ENCODE measurements at regions not wholly inside any gene's neighbourhood (a gene's known extent, or its start where the extent isn't known, plus 50 kb on each side); places are given as distances from the start of the nearest gene placed in this dataset.

- H3K27ac ChIP-seq (ENCODE audit: low read length), result no peak overlapping the region
- no peaks in the 10 kb centered on the region for H3K4me1 ChIP-seq (ENCODE audit: control insufficient read depth, insufficient read depth, low read length)
- CTCF ChIA-PET, result no interaction called here
- no peaks in the 10 kb centered on the region for H3K27me3 ChIP-seq (ENCODE audit: control insufficient read depth, insufficient read depth, low read length)
- in situ Hi-C loops (cut with HindIII; ENCODE audit: low pct_unique_long_range_greater_than_20kb, low sequenced_read_pairs), result no loop called here
- POLR2A ChIA-PET, result no interaction called here
- H3K4me3 ChIP-seq (ENCODE audit: low read depth in 2 of 2, low read length in 2 of 2), result no peak overlapping the region
- TF ChIP-seq, protein P1, sequence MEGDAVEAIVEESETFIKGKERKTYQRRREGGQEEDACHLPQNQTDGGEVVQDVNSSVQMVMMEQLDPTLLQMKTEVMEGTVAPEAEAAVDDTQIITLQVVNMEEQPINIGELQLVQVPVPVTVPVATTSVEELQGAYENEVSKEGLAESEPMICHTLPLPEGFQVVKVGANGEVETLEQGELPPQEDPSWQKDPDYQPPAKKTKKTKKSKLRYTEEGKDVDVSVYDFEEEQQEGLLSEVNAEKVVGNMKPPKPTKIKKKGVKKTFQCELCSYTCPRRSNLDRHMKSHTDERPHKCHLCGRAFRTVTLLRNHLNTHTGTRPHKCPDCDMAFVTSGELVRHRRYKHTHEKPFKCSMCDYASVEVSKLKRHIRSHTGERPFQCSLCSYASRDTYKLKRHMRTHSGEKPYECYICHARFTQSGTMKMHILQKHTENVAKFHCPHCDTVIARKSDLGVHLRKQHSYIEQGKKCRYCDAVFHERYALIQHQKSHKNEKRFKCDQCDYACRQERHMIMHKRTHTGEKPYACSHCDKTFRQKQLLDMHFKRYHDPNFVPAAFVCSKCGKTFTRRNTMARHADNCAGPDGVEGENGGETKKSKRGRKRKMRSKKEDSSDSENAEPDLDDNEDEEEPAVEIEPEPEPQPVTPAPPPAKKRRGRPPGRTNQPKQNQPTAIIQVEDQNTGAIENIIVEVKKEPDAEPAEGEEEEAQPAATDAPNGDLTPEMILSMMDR (IDR thresholded peaks at IDR 0.05), result no peak
- no peak for TF ChIP-seq SIN3A (IDR thresholded peaks at IDR 0.05; ENCODE audit: borderline replicate concordance, insufficient read depth, low read depth, low read length)
- TF ChIP-seq, protein P2, sequence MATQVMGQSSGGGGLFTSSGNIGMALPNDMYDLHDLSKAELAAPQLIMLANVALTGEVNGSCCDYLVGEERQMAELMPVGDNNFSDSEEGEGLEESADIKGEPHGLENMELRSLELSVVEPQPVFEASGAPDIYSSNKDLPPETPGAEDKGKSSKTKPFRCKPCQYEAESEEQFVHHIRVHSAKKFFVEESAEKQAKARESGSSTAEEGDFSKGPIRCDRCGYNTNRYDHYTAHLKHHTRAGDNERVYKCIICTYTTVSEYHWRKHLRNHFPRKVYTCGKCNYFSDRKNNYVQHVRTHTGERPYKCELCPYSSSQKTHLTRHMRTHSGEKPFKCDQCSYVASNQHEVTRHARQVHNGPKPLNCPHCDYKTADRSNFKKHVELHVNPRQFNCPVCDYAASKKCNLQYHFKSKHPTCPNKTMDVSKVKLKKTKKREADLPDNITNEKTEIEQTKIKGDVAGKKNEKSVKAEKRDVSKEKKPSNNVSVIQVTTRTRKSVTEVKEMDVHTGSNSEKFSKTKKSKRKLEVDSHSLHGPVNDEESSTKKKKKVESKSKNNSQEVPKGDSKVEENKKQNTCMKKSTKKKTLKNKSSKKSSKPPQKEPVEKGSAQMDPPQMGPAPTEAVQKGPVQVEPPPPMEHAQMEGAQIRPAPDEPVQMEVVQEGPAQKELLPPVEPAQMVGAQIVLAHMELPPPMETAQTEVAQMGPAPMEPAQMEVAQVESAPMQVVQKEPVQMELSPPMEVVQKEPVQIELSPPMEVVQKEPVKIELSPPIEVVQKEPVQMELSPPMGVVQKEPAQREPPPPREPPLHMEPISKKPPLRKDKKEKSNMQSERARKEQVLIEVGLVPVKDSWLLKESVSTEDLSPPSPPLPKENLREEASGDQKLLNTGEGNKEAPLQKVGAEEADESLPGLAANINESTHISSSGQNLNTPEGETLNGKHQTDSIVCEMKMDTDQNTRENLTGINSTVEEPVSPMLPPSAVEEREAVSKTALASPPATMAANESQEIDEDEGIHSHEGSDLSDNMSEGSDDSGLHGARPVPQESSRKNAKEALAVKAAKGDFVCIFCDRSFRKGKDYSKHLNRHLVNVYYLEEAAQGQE (IDR thresholded peaks at IDR 0.05; ENCODE audit: insufficient read depth in 1 of 2, low read depth in 2 of 2, low read length in 1 of 2), result no peak
- no peak for TF ChIP-seq TCF7L2 (IDR thresholded peaks at IDR 0.05; ENCODE audit: low read depth, low read length)
- no peak for TF ChIP-seq POLR2AphosphoS5 (IDR thresholded peaks at IDR 0.05; ENCODE audit: low read depth, low read length)
- no peak for DNase-seq (ENCODE audit: low read depth, low spot score)
- BruUV-seq (replicated peaks), result no TSS peak
- no peaks in the 10 kb centered on the region for H3K9me3 ChIP-seq (ENCODE audit: control insufficient read depth, insufficient read depth, low read depth, low read length)
- H3K36me3 ChIP-seq (ENCODE audit: control insufficient read depth, insufficient read depth, low read length), result no peaks in the 10 kb centered on the region
- intact Hi-C loops (cut with micrococcal nuclease; ENCODE audit: unreplicated experiment), result no loop called here
- no peak for ATAC-seq
Observed at GRCh38 chr11:15481871-15482270, 367.1 kb downstream of the INSC start.

DNA sequence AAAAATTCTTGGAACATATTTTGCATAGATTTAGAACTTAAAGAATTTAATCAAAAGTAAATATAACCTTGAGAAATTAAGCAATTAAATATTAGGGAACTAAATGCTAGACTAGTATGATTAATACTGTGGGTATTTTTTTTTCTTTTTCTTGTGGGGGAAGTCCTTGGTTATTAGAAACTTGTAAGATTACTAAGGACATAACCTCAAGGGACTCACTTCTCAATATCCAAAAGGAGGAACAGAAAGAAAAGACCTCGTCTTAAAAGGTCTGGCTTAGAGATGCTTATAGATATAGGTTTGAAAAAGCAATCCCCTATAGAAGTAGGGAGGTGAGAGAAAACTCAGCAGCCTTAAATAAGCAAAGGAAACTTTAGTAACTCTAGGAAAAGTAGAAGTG lies 368.5 kb downstream of the INSC start:
- intact Hi-C loops (cut with micrococcal nuclease; ENCODE audit: unreplicated experiment), result no loop called here
- H3K27me3 ChIP-seq (ENCODE audit: control insufficient read depth, insufficient read depth, low read length), result no peaks in the 10 kb centered on the region
- H3K4me1 ChIP-seq (ENCODE audit: control insufficient read depth, insufficient read depth, low read length), result no peaks in the 10 kb centered on the region
- DNase-seq (ENCODE audit: low read depth, low spot score) (no peak), ATAC-seq (no peak)
- BruUV-seq (replicated peaks), result no TSS peak
- no peaks in the 10 kb centered on the region for H3K9me3 ChIP-seq (ENCODE audit: control insufficient read depth, insufficient read depth, low read depth, low read length)
- H3K36me3 ChIP-seq (ENCODE audit: control insufficient read depth, insufficient read depth, low read length), result no peaks in the 10 kb centered on the region
- H3K4me3 ChIP-seq (ENCODE audit: low read depth in 2 of 2, low read length in 2 of 2), result no peak overlapping the region
- TF ChIP-seq POLR2AphosphoS5 (IDR thresholded peaks at IDR 0.05; ENCODE audit: low read depth, low read length) (no peak), TCF7L2 (IDR thresholded peaks at IDR 0.05; ENCODE audit: low read depth, low read length) (no peak), SIN3A (IDR thresholded peaks at IDR 0.05; ENCODE audit: borderline replicate concordance, insufficient read depth, low read depth, low read length) (no peak)
- TF ChIP-seq, protein P2 (IDR thresholded peaks at IDR 0.05; ENCODE audit: insufficient read depth in 1 of 2, low read depth in 2 of 2, low read length in 1 of 2), result no peak
- TF ChIP-seq, protein P1 (IDR thresholded peaks at IDR 0.05), result no peak
- H3K27ac ChIP-seq (ENCODE audit: low read length), result no peak overlapping the region
- ChIA-PET CTCF (no interaction called here), POLR2A (no interaction called here)
- in situ Hi-C loops (cut with HindIII; ENCODE audit: low pct_unique_long_range_greater_than_20kb, low sequenced_read_pairs), result no loop called here

All from Panc1 (cell line).